ENCODE measurements at regions not wholly inside any gene's neighbourhood (a gene's known extent, or its start where the extent isn't known, plus 50 kb on each side); places are given as distances from the start of the nearest gene placed in this dataset.
"Not testable (repeated sequence)": the region's sequence is repeated elsewhere in the genome, so short reads cannot be mapped to it uniquely, and the experiment has no call there.

GRCh38 chr4:138866314-138866713, 149.3 kb upstream of the NOCT start:
- H3K9me3 ChIP-seq (replicated peaks) = no peaks in the 10 kb centered on the region
- H3K4me3 ChIP-seq = no peak overlapping the region
- H3K27ac ChIP-seq = no peak overlapping the region
- DNase-seq = no peak
- no peaks in the 10 kb centered on the region for H3K36me3 ChIP-seq
- H3K4me1 ChIP-seq = 0 out of 2 replicates have a peak, but pooled peaks cover 4% of the 10 kb centered on the region
- H3K27me3 ChIP-seq = no peaks in the 10 kb centered on the region

GRCh38 chr4:138865765-138866164, 149.8 kb upstream of the NOCT start:
- no peaks in the 10 kb centered on the region for H3K27me3 ChIP-seq
- DNase-seq = no peak
- H3K4me1 ChIP-seq = 0 out of 2 replicates have a peak, but pooled peaks cover 4% of the 10 kb centered on the region
- H3K9me3 ChIP-seq (replicated peaks) = no peaks in the 10 kb centered on the region
- H3K36me3 ChIP-seq = no peaks in the 10 kb centered on the region
- no peak overlapping the region for H3K27ac ChIP-seq
- H3K4me3 ChIP-seq = no peak overlapping the region

GRCh38 chr4:138864961-138865720, 150.4 kb upstream of the NOCT start:
- Histone ChIP-seq H3K4me3 (no peak overlapping the region), H3K4me1 (0 out of 2 replicates have a peak, but pooled peaks cover 4% of the 10 kb centered on the region), H3K9me3 (replicated peaks) (no peaks in the 10 kb centered on the region), H3K27me3 (no peaks in the 10 kb centered on the region), H3K36me3 (no peaks in the 10 kb centered on the region), H3K27ac (no peak overlapping the region)
- peak; percentile 13 to 23 for DNase-seq

GRCh38 chr4:138863160-138863559, 152.4 kb upstream of the NOCT start:
- no peak for DNase-seq
- Histone ChIP-seq H3K36me3 (no peaks in the 10 kb centered on the region), H3K9me3 (replicated peaks) (no peaks in the 10 kb centered on the region), H3K27ac (no peak overlapping the region), H3K4me1 (0 out of 2 replicates have a peak, but pooled peaks cover 4% of the 10 kb centered on the region), H3K27me3 (no peaks in the 10 kb centered on the region), H3K4me3 (no peak overlapping the region)

GRCh38 chr4:138861135-138861534, 154.4 kb upstream of the NOCT start:
- 0 out of 2 replicates have a peak, but pooled peaks cover 4% of the 10 kb centered on the region for H3K4me1 ChIP-seq
- H3K9me3 ChIP-seq (replicated peaks) = no peaks in the 10 kb centered on the region
- no peak overlapping the region for H3K27ac ChIP-seq
- H3K27me3 ChIP-seq = no peaks in the 10 kb centered on the region
- no peak overlapping the region for H3K4me3 ChIP-seq
- H3K36me3 ChIP-seq = no peaks in the 10 kb centered on the region
- no peak for DNase-seq

GRCh38 chr4:138860357-138860756, 155.2 kb upstream of the NOCT start:
- H3K36me3 ChIP-seq; H3K27ac ChIP-seq; H3K4me1 ChIP-seq; H3K9me3 ChIP-seq (replicated peaks); H3K4me3 ChIP-seq; H3K27me3 ChIP-seq; DNase-seq: not testable (repeated sequence)

- H3K9me3 ChIP-seq (replicated peaks) = no peaks in the 10 kb centered on the region
- no peak for DNase-seq
- no peak overlapping the region for H3K27ac ChIP-seq
- H3K36me3 ChIP-seq = no peaks in the 10 kb centered on the region
- H3K4me3 ChIP-seq = no peak overlapping the region
- no peaks in the 10 kb centered on the region for H3K4me1 ChIP-seq
- no peaks in the 10 kb centered on the region for H3K27me3 ChIP-seq
These were observed 156.3 kb upstream of the NOCT start for GRCh38 chr4:138859254-138859653.

- no peaks in the 10 kb centered on the region for H3K4me1 ChIP-seq
- no peak overlapping the region for H3K27ac ChIP-seq
- H3K27me3 ChIP-seq = no peaks in the 10 kb centered on the region
- no peaks in the 10 kb centered on the region for H3K36me3 ChIP-seq
- no peaks in the 10 kb centered on the region for H3K9me3 ChIP-seq (replicated peaks)
- H3K4me3 ChIP-seq = no peak overlapping the region
- DNase-seq = no peak
These were observed 157.2 kb upstream of the NOCT start for GRCh38 chr4:138858419-138858818.

GRCh38 chr4:138857416-138857815, 158.2 kb upstream of the NOCT start:
- no peak for DNase-seq
- no peak overlapping the region for H3K27ac ChIP-seq
- H3K9me3 ChIP-seq (replicated peaks) = no peaks in the 10 kb centered on the region
- H3K27me3 ChIP-seq = no peaks in the 10 kb centered on the region
- no peaks in the 10 kb centered on the region for H3K36me3 ChIP-seq
- H3K4me3 ChIP-seq = no peak overlapping the region
- no peaks in the 10 kb centered on the region for H3K4me1 ChIP-seq

- Histone ChIP-seq H3K9me3 (replicated peaks) (no peaks in the 10 kb centered on the region), H3K36me3 (no peaks in the 10 kb centered on the region)
- no peak for DNase-seq
These were observed 162.9 kb upstream of the NOCT start for GRCh38 chr4:138852681-138853080.

GRCh38 chr4:138851391-138852335, 163.9 kb upstream of the NOCT start:
- Histone ChIP-seq H3K36me3 (no peaks in the 10 kb centered on the region), H3K4me1 (no peaks in the 10 kb centered on the region), H3K27me3 (no peaks in the 10 kb centered on the region), H3K27ac (no peak overlapping the region), H3K9me3 (replicated peaks) (no peaks in the 10 kb centered on the region), H3K4me3 (no peak overlapping the region)
- DNase-seq = no peak

More at GRCh38 chr4:138852681-138853080, 162.9 kb upstream of the NOCT start:
- Histone ChIP-seq H3K27me3 (no peaks in the 10 kb centered on the region), H3K4me1 (no peaks in the 10 kb centered on the region), H3K4me3 (no peak overlapping the region), H3K27ac (no peak overlapping the region)

- DNase-seq = no peak
- Histone ChIP-seq H3K27ac (peak overlapping the region; percentile 33; the same call in 1 of the 2 replicates), H3K36me3 (no peaks in the 10 kb centered on the region), H3K9me3 (replicated peaks) (no peaks in the 10 kb centered on the region), H3K27me3 (no peaks in the 10 kb centered on the region), H3K4me1 (peaks cover 6% of the 10 kb centered on the region), H3K4me3 (peak overlapping the region; percentile 18)
These were observed 169.9 kb upstream of the NOCT start for GRCh38 chr4:138845664-138846063.

GRCh38 chr4:138845054-138845453, 170.5 kb upstream of the NOCT start:
- peak overlapping the region; percentile 33; the same call in 1 of the 2 replicates for H3K27ac ChIP-seq
- H3K36me3 ChIP-seq = no peaks in the 10 kb centered on the region
- peaks cover 6% of the 10 kb centered on the region for H3K4me1 ChIP-seq
- no peaks in the 10 kb centered on the region for H3K9me3 ChIP-seq (replicated peaks)
- peak; percentile 64 to 77 for DNase-seq
- peak overlapping the region; percentile 18 for H3K4me3 ChIP-seq
- no peaks in the 10 kb centered on the region for H3K27me3 ChIP-seq

- no peak for DNase-seq
- Histone ChIP-seq H3K4me1 (peaks cover 6% of the 10 kb centered on the region), H3K4me3 (no peak overlapping the region), H3K27me3 (no peaks in the 10 kb centered on the region), H3K27ac (no peak overlapping the region), H3K36me3 (no peaks in the 10 kb centered on the region), H3K9me3 (replicated peaks) (no peaks in the 10 kb centered on the region)
These were observed 172.0 kb upstream of the NOCT start for GRCh38 chr4:138843616-138844015.

- H3K4me3 ChIP-seq = no peak overlapping the region
- H3K4me1 ChIP-seq = peaks cover 6% of the 10 kb centered on the region
- H3K36me3 ChIP-seq = no peaks in the 10 kb centered on the region
- no peak overlapping the region for H3K27ac ChIP-seq
- DNase-seq = no peak
- H3K9me3 ChIP-seq (replicated peaks) = no peaks in the 10 kb centered on the region
- no peaks in the 10 kb centered on the region for H3K27me3 ChIP-seq
These were observed 174.2 kb upstream of the NOCT start for GRCh38 chr4:138841343-138841742.

All from SJCRH30 (cell line).